GM19468 (cell line): ENCODE measurements at regions not wholly inside any gene's neighbourhood (a gene's known extent, or its start where the extent isn't known, plus 50 kb on each side); places are given as distances from the start of the nearest gene placed in this dataset.

Experiments used
- ATAC-seq: cut with Tn5 transposase; IDR thresholded peaks from one replicate; pipeline ENCODE4 v1.9.1; 2021; ENCODE audit warnings: mild to moderate bottlenecking, moderate library complexity, moderate number of reproducible peaks; ENCODE audit not compliant: unreplicated experiment; ENCODE audit errors: extremely low read depth

- ATAC-seq, result no peak
These were observed 98.0 kb upstream of the MBL2 start for GRCh38 chr10:52870562-52870961.

- ATAC-seq, result no peak
These were observed 97.3 kb upstream of the MBL2 start for GRCh38 chr10:52869864-52870263.

DNA sequence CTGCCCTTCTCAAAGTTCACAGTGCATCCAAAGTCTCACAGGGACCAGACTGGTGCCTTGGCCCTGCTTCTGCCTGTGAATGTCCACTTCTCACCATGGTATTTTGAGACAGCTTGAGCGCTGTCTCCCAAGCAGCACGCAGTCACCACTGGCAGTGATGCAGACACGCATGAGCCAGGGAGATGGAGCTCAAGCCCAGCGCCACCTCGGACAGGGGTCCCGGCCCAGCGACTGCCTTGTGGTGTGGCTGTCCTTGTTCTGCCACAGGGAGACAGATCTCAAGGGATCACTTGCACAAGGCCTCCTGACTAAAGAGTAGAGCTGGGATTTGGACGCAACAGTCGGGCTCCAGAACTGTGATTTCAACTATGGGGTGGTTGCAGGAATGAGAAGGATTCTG is 92.6 kb upstream of the MBL2 start:
- ATAC-seq, result no peak

GRCh38 chr10:52864201-52865106 is 91.9 kb upstream of the MBL2 start:
- no peak for ATAC-seq

DNA sequence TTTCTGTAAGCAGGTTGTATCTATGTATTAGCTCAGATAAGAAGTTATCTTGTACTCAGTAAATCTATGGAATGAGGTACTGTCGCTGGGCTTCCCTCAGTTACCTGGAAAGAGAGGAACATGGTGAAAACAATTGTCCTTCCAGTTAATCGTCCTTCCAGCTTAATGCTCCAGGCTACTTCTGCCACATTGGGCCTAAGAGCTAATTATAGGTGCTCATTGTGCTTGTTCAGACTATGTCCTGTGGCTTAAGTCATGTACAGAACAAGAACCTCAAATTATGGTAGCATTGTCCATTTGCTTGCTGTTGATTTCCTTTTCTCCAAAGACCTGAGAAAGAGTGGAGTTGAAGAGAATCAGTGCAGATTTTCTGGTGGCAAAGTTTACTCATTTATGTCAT is 86.1 kb upstream of the MBL2 start:
- ATAC-seq, result no peak

GRCh38 chr10:52855546-52856325 is 83.2 kb upstream of the MBL2 start:
- ATAC-seq, result no peak

DNA sequence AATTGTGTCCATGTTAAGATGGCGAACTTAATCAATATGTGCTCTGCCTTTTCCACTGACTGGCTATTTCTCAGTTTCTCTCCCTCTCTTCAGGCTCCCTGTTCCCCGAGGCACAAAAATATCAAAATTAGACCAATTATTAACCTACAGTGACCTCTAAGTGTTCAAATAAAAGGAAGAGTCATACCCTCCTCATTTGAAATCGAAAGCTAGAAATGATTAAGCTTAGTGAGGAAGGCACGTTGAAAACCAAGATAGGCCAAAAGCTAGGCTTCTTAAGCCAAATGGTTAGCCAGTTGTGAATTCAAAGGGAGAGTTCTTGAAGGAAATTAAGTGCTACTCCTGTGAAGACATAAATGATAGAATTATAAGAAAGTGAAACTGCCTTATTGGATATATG is 81.1 kb upstream of the MBL2 start:
- ATAC-seq, result peak; percentile 53

DNA sequence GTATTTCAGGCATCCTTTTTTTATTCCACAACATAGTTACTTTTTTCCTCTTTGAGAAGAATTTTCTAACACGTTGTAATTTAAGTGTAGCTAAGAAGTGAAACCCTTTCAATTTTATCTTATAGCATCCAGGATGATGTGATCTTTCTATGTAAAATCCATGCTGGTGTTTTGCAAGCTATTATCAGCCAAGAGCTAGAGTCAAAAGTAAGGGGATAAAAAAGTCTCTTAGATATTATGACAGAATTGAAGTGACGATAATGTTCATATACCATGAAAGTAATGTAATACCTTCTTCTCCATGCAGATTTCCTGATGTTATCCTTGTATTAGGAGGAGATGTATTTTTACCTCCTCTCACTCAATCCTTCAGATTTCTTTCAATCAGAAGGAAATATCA is 64.2 kb upstream of the MBL2 start:
- ATAC-seq, result no peak
